K562 (cell line): ENCODE measurements at regions not wholly inside any gene's neighbourhood (a gene's known extent, or its start where the extent isn't known, plus 50 kb on each side); places are given as distances from the start of the nearest gene placed in this dataset.

Experiments used
- ARID2 ChIP-seq: fragments of 450-650 bp; IDR thresholded peaks from 2 replicates; pipeline ENCODE4 v1.6.1; 2017; ENCODE audit warnings: antibody characterized with exemption, mild to moderate bottlenecking
- ATF7 ChIP-seq: fragments of 450-650 bp; IDR thresholded peaks from 2 replicates; pipeline ENCODE4 v1.7.1; 2014; ENCODE audit warnings: mild to moderate bottlenecking, moderate library complexity
- CBX3 ChIP-seq, 2 experiments: IDR thresholded peaks; 1 replicate in 1 of 2; 2 replicates in 1 of 2; pipeline ENCODE4 v1.6.1; 2012; ENCODE audit warnings: inconsistent platforms in 2 of 2, low read length in 2 of 2, borderline replicate concordance in 1 of 2, control low read depth in 1 of 2
- FOXK2 ChIP-seq, 2 experiments: fragments of 450-650 bp; IDR thresholded peaks in 1 of 2; conservative IDR thresholded peaks in 1 of 2; 2 replicates each; pipeline ENCODE4 v1.6.1; 2016; ENCODE audit warnings: low read depth in 2 of 2, mild to moderate bottlenecking in 1 of 2
- GABPA ChIP-seq: fragments of 200-800 bp; sonication (Bioruptor generic); conservative IDR thresholded peaks from 2 replicates; pipeline ENCODE4 v1.6.1; 2016; ENCODE audit warnings: low read depth, missing genetic modification characterization, missing compliant biosample characterization
- HCFC1 ChIP-seq: IDR thresholded peaks from 2 replicates; pipeline ENCODE4 v1.6.1; 2012; ENCODE audit warnings: low read depth, low read length, improper control_type of control experiment
- HOXB6 ChIP-seq: fragments of 250-450 bp; sonication (Bioruptor Pico); IDR thresholded peaks from 2 replicates; pipeline ENCODE4 v1.5.1; 2022; ENCODE audit warnings: mild to moderate bottlenecking, borderline replicate concordance
- NCOA2 ChIP-seq, 2 experiments: fragments of 450-650 bp; IDR thresholded peaks; 2 replicates each; pipeline ENCODE4 v1.6.1; 2018; ENCODE audit warnings: mild to moderate bottlenecking in 2 of 2, moderate library complexity in 1 of 2; ENCODE audit not compliant: partially characterized antibody in 2 of 2
- NELFE ChIP-seq: IDR thresholded peaks from 2 replicates; pipeline ENCODE4 v1.6.1; 2011; ENCODE audit warnings: mild to moderate bottlenecking; ENCODE audit not compliant: insufficient read depth, insufficient read length
- NR2F6 ChIP-seq: fragments of 450-650 bp; formaldehyde crosslinking; IDR thresholded peaks from 2 replicates; pipeline ENCODE4 v1.4.0; 2020; ENCODE audit warnings: mild to moderate bottlenecking
- PHB ChIP-seq: fragments of 250-450 bp; sonication (Bioruptor Pico); IDR thresholded peaks from 2 replicates; pipeline ENCODE4 v1.5.0; 2021
- PHF8 ChIP-seq: fragments of 200-600 bp; sonication (generic); IDR thresholded peaks from 2 replicates; pipeline ENCODE4 v1.6.1; 2012; ENCODE audit warnings: mixed run types, mild to moderate bottlenecking, inconsistent platforms, low read length, moderate library complexity, borderline replicate concordance
- SIRT6 ChIP-seq: IDR thresholded peaks from one replicate; pipeline ENCODE4 v1.6.1; 2012; ENCODE audit warnings: low read depth, mild to moderate bottlenecking, control low read depth, inconsistent platforms, low read length, moderate library complexity
- SMARCA4 ChIP-seq: fragments of 450-650 bp; IDR thresholded peaks from 2 replicates; pipeline ENCODE4 v1.6.1; 2016
- SMARCA5 ChIP-seq: fragments of 450-650 bp; IDR thresholded peaks from 2 replicates; pipeline ENCODE4 v1.6.1; 2016
- TCF3 ChIP-seq: sonication (generic); formaldehyde crosslinking; IDR thresholded peaks from 2 replicates; pipeline ENCODE4 v1.4.0; 2020; ENCODE audit warnings: mild to moderate bottlenecking, missing genetic modification reagents
- TF ChIP-seq, protein P1 (sequence below): fragments of 150-350 bp; IDR thresholded peaks from 2 replicates; pipeline ENCODE4 v1.6.1; 2014; ENCODE audit warnings: low read depth, mild to moderate bottlenecking, low read length, borderline replicate concordance
- TF ChIP-seq, protein P2 (sequence below), 2 experiments: IDR thresholded peaks in 1 of 2; conservative IDR thresholded peaks in 1 of 2; 2 replicates each; pipeline ENCODE4 v1.6.1; 2016; ENCODE audit warnings: low read depth in 2 of 2, mild to moderate bottlenecking in 1 of 2, missing compliant biosample characterization in 1 of 2, missing genetic modification characterization in 1 of 2, moderate library complexity in 1 of 2
- TF ChIP-seq, protein P3 (sequence below), 2 experiments: fragments of 450-650 bp; IDR thresholded peaks; 2 replicates each; pipeline ENCODE4 v1.6.1; 2016
- TF ChIP-seq, protein P4 (sequence below): fragments of 450-650 bp; IDR thresholded peaks from 2 replicates; pipeline ENCODE4 v1.6.1; 2016

DNA sequence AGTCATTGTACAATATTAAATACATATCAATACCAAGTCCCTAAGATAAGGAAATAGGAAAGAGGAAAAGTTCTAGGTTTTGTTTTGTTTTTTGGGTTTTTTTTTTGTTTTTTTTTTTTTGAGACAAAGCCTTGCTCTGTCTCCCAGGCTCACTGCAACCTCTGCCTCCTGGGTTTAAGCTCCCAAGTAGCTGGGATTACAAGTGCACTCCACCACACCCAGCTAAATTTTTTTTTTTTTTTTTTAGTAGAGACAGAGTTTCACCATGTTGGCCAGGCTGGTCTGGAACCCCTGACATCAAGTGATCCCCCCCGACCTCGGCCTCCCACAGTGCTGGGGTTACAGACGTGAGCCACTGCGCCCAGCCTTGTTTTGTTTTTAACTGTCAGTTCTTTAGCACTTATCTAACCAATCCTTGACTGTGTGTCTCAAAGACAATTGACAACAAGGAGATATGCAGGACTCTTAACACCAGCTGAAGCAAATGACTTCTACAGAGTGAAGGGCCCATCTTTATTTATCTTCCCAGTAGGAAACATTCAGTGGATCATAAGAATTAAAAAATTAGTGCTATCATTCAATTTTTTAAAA, 100.0 kb upstream of the RAP2B start (continued):
- TF ChIP-seq, protein P1, sequence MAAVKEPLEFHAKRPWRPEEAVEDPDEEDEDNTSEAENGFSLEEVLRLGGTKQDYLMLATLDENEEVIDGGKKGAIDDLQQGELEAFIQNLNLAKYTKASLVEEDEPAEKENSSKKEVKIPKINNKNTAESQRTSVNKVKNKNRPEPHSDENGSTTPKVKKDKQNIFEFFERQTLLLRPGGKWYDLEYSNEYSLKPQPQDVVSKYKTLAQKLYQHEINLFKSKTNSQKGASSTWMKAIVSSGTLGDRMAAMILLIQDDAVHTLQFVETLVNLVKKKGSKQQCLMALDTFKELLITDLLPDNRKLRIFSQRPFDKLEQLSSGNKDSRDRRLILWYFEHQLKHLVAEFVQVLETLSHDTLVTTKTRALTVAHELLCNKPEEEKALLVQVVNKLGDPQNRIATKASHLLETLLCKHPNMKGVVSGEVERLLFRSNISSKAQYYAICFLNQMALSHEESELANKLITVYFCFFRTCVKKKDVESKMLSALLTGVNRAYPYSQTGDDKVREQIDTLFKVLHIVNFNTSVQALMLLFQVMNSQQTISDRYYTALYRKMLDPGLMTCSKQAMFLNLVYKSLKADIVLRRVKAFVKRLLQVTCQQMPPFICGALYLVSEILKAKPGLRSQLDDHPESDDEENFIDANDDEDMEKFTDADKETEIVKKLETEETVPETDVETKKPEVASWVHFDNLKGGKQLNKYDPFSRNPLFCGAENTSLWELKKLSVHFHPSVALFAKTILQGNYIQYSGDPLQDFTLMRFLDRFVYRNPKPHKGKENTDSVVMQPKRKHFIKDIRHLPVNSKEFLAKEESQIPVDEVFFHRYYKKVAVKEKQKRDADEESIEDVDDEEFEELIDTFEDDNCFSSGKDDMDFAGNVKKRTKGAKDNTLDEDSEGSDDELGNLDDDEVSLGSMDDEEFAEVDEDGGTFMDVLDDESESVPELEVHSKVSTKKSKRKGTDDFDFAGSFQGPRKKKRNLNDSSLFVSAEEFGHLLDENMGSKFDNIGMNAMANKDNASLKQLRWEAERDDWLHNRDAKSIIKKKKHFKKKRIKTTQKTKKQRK: no peak
- TF ChIP-seq TCF3 (CRISPR knock-in tag) (peak; percentile 50), GABPA (tag) (no peak), ATF7 (no peak), PHB (CRISPR knock-in tag) (no peak), NELFE (no peak), NCOA2 (IDR thresholded peaks at IDR 0.05; ENCODE audit: partially characterized antibody in 2 of 2) (peak in 1 of 2 experiments; percentile 28), HOXB6 (CRISPR knock-in tag) (no peak), HCFC1 (no peak), SMARCA5 (no peak), NR2F6 (no peak), CBX3 (IDR thresholded peaks at IDR 0.05; ENCODE audit: borderline replicate concordance in 1 of 2, low read length in 2 of 2) (peak in 1 of 2 experiments; percentile 22; a peak in 1 of 3 replicates), SIRT6 (no peak), PHF8 (no peak), FOXK2 (conservative IDR thresholded peaks at IDR 0.05 in 1 of 2, IDR thresholded peaks at IDR 0.05 in 1 of 2; ENCODE audit: low read depth in 2 of 2) (peak; percentile 73 to 75; a peak in 3 of 4 replicates), SMARCA4 (peak; percentile 64), ARID2 (no peak)
- TF ChIP-seq, protein P2, sequence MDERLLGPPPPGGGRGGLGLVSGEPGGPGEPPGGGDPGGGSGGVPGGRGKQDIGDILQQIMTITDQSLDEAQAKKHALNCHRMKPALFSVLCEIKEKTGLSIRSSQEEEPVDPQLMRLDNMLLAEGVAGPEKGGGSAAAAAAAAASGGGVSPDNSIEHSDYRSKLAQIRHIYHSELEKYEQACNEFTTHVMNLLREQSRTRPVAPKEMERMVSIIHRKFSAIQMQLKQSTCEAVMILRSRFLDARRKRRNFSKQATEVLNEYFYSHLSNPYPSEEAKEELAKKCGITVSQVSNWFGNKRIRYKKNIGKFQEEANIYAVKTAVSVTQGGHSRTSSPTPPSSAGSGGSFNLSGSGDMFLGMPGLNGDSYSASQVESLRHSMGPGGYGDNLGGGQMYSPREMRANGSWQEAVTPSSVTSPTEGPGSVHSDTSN (CRISPR knock-in tag; IDR thresholded peaks at IDR 0.05; ENCODE audit: low read depth): no peak
- TF ChIP-seq, protein P2 (tag; conservative IDR thresholded peaks at IDR 0.05; ENCODE audit: low read depth): 0 out of 2 replicates have a peak, but pooled peaks have one; percentile 11
- TF ChIP-seq, protein P3, sequence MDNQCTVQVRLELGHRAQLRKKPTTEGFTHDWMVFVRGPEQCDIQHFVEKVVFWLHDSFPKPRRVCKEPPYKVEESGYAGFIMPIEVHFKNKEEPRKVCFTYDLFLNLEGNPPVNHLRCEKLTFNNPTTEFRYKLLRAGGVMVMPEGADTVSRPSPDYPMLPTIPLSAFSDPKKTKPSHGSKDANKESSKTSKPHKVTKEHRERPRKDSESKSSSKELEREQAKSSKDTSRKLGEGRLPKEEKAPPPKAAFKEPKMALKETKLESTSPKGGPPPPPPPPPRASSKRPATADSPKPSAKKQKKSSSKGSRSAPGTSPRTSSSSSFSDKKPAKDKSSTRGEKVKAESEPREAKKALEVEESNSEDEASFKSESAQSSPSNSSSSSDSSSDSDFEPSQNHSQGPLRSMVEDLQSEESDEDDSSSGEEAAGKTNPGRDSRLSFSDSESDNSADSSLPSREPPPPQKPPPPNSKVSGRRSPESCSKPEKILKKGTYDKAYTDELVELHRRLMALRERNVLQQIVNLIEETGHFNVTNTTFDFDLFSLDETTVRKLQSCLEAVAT (IDR thresholded peaks at IDR 0.05): no peak
- TF ChIP-seq, protein P4, sequence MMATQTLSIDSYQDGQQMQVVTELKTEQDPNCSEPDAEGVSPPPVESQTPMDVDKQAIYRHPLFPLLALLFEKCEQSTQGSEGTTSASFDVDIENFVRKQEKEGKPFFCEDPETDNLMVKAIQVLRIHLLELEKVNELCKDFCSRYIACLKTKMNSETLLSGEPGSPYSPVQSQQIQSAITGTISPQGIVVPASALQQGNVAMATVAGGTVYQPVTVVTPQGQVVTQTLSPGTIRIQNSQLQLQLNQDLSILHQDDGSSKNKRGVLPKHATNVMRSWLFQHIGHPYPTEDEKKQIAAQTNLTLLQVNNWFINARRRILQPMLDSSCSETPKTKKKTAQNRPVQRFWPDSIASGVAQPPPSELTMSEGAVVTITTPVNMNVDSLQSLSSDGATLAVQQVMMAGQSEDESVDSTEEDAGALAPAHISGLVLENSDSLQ: peak; percentile 38; the same call in 1 of the 2 replicates
- TF ChIP-seq, all 486 proteins: peak for 25
